Effector CD4-positive, alpha-beta T cell (primary cell): ENCODE measurements at regions not wholly inside any gene's neighbourhood (a gene's known extent, or its start where the extent isn't known, plus 50 kb on each side); places are given as distances from the start of the nearest gene placed in this dataset.
"Not testable (repeated sequence)": the region's sequence is repeated elsewhere in the genome, so short reads cannot be mapped to it uniquely, and the experiment has no call there.

Source experiments
- DNase-seq: peaks from one replicate; pipeline ENCODE4 v3.0.0-alpha.2; 2020

DNA sequence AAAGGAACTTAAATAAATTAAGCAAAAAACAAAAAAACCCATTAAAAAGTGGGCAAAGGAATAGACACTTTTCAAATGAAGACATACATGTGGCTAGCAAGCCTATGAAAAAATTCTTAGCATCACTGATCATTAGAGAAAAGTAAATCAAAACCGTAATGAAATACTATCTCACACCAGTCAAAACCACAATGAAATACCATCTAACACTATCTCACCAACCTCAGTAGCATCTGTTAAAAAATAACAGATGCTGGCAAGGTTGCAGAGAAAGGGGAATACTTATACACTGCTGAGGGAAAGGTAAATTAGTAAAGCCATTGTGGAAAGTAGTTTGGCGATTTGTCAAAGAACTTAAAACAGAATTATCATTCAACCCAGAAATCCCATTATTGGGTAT is 381.1 kb downstream of the FLRT2 start:
- DNase-seq = no peak

DNA sequence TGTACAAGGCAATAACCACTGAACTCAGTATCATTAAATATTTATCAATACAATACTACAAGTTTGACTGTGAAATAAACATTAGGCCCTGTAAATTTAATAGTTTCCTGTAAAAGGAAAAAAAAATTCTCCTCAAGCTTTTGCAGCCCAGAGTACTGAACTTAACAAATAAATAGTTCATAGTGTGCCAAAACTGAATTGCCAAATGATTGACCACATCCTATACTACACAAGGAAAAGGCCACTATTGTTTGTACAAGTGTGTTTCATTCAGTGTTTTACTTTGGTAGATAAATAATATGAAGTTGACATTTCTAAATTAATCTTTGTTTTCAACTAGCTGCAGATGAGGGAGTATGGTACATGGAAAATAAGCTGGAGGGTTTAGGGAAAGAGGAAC is 379.6 kb downstream of the FLRT2 start:
- no peak for DNase-seq

DNA sequence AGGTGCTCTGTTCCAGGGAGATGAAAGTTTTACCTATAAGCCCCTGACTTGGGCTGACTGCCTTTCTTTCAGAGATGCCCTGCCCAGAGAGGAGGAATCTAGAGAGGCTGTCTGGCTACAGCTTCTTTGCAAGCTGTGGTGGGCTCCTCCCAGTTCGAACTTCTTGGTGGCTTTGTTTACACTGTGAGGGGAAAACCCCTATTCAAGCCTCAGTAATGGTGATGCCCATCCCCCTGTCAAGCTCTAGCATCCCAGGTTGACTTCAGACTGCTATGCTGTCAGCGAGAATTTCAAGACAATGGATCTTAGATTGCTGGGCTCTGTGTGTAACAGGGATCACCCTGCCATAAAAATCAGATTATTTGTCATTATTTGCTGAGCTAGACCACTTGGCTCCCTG is 377.6 kb downstream of the FLRT2 start:
- DNase-seq = no peak

DNA sequence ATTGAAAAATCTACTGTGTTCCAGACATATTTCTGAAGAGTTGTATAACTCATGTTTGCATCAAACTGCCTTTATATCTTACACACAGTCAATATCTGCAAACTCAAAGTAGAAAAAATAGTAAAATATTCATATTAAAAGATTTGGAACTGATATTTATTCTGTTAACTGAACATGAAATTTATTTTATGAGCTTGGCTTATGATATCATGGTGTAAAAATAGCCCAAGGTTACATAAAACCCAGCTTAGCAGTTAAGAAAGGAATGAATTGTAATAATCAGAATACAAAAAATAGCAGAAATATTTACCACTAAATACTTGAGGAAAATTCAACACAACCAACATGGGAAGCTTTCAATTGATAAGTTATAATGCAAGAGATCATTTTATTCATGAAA is 367.9 kb downstream of the FLRT2 start:
- DNase-seq = no peak

DNA sequence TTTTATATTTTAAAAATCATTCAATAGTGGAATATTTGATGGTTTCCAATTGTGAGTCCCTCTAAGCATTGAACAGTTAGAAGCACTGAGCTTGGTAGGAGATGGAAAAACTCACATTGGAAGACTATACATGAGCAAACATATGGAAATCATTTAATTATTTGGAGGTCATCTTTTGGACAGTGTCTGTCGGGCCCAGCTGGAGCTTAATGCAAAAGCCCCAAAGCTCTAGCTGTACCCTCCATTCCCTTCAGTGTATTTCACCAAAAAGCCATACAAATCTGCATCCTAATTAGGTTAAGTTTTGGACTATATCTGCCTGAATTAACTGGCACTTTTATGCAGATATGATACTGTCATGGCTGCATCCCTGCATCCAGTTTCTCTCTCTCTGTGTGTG is 365.7 kb downstream of the FLRT2 start:
- DNase-seq = no peak

DNA sequence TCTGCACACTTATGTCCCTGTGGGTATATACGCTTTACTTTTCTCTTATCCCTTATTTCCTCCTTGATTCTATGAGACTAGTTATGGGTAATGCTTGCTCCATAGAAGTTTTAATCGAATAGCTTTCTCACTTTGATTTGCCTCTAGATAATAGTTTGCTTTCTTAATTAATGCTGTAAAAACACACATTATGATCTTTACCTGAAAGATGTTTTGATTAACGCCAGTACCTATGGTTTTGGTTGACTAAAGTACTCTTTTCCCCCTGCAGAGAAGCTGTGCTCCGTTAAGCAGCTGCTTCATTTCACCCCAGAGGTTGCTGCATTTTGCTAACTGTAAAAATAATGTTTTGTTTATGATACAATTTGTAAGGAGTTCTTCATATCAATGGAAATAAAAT is 362.3 kb downstream of the FLRT2 start:
- DNase-seq = no peak

DNA sequence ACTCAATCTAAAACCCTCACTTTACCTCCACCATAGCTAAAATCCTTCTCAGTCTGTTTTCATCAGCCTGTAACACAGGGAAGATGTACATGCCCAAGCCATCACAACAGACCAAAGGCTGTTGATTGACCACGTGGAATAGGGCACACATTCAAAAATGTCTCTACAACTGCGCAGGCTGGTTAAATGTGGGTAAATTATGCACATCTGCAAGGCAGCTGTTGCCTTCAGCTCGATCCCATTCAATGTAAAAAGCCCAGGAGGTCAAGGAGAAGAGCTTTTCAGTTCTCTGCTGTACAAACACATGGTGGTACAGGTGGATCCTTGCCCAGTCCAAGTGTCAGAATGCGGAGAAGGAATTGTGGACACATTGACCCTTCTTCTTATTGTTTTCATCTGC is 354.0 kb downstream of the FLRT2 start:
- DNase-seq = no peak

DNA sequence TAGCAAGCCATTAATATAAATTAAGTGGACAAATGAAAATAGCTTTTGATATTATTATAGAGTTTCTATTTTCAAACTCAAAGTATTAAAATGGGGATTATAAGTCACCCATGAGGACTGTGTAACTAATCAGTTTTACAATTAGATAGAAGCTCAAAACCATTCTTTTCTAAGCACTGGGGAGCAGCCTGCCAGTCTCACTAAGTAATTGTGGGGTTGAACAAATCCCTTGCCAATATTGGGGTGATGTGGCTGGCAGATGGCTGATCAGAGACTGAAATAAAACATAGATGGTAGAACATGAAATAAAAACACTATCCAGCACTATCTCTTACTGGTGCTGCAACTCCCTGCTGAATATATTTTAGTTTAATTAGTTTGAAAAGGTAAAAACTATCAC is 353.2 kb downstream of the FLRT2 start:
- no peak for DNase-seq

DNA sequence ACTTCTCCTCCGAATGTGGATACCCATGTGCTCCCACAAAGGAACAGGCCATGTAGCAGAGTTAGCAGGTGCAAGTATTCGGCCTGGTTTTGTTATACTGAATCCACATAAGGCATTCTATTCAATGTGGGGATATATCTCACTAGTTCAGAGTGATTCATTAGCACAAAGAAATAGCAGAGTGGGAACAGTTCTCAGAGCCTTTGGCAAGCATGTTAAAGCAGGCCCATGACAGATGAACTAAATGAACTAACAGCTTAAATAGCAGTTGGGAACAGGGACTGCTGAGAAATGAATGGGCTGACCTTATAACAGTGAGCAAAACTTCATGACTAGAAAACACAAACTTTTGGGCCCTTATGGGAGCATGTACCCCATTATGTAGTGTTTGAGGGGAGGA is 352.0 kb downstream of the FLRT2 start:
- DNase-seq = no peak

DNA sequence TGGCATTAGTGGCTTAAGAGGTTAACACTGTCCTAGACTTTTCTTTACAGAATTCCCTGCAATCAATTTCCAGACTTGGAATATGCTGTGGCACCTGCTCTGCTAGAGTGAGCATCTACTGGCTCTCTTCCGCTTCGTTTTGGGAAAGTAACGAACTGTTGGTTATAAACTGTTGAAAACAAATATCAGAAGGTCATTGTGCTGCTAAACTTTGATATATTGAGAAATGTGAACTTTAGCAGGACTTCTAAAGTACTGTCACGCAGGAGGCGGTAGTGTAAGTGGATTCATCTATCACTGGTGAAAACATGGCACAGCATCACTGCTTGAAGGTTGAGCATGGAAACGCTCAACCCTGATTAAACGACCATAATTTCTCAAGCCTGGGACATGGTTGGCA is 348.9 kb downstream of the FLRT2 start:
- no peak for DNase-seq

DNA sequence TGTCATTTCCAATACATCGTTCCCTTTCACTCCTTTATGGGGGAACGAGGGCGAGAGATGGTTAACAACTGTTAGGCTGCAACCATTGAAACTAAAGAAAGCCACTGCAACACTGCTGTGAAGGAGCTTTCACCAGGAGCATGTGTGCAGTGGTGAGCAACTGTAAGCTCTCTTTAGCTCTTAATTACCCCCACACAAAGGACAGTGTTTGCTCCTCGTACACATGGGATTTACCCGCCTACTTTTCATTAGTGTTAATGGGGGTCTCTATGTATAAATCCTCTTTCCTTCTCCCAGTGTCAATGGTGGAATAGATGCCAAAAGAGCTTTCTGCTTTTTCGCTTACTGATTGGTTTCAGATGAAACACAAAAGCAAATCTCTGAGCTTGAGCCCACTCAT is 343.1 kb downstream of the FLRT2 start:
- DNase-seq = no peak

DNA sequence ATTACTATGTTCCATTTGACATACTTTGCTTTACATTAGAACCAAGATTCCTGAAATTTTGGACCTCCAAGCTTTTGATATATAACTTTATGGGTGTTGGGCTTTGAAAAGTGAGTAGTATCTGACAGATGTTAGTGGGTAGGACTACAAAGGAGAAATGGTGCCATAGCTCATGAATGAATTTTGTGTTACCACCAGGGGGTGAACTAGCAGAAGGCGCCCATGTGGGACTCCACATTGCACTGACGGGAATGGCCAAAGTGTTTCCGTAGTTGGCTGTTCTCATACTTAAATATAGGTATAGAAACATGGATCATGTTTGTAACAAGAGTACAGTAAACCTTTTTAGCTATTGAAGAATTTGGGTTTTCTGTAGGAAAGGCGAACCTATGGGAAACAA is 337.5 kb downstream of the FLRT2 start:
- no peak for DNase-seq

DNA sequence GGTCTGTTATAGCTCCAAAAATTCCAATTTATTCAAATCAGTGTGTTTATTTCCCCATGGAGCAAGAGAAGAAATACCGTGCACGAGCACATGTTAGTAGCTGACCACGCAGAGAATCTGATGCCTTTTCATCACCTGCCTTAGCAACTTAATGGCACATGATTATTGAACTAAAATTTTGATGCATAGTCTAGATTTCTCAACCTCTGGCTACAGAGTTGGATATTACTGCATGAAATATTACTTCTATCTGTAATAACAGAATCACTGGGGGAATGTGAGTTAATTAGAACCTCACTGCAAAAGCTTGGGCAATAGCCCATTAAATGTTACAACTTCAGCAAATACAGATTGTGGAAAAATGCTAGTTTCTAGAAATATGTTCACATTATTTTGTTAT is 335.8 kb downstream of the FLRT2 start:
- no peak for DNase-seq

DNA sequence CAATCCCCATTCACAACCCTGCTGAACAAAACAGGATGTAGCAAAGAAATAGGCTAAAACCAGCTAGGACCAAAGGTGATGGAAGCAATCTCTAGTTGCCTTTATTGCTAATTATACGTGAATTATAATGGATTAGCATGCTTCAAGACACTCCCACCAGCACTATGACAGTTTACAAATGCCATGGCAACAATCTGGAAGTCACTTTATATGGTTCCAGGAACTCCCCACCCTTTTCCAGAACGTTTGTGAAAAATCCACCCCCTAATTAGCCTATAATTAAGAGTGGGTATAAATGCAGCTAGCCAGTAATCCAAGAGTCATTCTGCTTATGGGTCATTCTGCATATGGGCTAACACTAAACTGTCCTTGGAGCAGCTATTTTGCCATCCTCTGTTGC is 328.7 kb downstream of the FLRT2 start:
- no peak for DNase-seq

DNA sequence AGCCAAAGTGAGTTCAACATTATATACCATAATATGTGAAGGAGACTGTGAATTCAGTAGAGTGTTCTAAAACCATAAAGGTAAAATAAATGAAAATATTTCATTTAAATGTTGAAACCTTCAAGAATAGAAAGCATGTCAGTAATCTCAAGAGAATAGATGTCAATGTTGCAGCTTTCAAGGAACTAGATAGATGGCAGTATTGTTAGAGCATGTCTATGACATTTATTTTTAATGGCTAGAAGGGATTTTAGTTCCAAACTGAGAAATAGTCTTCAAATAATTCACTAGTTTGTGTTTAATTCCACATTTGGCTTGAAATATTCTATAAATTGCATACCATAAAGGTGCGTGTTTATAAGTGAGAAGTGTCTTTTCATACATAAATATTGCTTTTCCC is 326.5 kb downstream of the FLRT2 start:
- DNase-seq = no peak

DNA sequence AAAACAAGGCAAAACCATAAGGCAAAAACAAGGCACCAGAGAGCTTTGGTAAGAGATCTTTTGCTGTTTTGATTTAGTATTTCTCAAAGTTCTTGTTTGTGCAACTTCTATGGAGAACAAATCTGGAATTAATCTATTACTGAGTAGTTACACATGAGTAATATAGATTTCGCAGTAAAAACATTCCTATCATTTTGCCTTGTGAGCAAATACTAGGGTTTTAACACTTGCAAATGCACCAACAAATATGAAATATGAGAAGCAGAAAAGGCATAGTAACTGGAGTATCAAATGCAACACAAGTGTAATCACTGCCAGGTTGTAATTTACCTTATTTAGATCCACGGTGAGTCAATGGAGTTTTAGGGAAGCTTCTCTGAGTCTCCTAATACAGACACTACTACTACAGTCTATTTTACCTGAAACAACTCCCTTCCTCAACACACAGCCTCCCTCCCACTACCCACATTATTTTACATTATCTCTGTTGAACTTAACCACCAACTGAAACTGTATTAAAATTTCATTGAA is 324.1 kb downstream of the FLRT2 start:
- no peak for DNase-seq

DNA sequence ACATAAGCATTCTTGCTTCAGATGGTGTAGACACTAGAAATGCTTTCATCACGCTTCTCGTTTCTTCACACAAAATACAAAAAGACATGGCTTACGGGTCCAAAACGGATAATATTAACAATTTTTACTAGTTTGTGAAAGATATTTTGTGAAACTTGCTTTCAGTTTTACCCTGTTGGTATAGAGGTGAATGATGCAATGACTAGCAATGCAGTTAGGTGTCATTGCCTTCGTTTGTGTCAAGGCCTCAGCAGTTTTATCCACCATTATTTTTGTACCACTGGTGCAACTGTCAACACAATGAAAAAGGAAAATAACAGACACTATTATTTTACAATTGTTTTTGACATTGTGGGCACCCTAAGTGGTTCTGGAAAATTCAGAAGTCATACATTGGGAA is 323.0 kb downstream of the FLRT2 start:
- no peak for DNase-seq

DNA sequence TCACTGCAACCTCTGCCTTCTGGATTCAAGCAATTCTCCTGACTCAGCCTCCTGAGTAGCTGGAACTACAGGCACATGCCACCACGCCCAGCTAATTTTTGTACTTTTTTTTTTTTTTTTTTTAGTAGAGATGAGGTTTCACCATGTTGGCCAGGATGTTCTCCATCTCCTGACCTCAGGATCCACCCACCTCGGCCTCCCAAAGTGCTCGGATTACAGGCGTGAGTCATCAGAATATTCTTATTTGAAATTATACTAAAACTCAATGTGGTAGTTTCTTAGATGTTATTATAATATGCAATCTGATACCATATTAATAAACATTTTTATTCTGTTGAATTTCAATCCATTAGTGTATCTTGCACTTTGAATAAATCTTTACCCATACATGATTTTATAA is 322.2 kb downstream of the FLRT2 start:
- not testable (repeated sequence) for DNase-seq

DNA sequence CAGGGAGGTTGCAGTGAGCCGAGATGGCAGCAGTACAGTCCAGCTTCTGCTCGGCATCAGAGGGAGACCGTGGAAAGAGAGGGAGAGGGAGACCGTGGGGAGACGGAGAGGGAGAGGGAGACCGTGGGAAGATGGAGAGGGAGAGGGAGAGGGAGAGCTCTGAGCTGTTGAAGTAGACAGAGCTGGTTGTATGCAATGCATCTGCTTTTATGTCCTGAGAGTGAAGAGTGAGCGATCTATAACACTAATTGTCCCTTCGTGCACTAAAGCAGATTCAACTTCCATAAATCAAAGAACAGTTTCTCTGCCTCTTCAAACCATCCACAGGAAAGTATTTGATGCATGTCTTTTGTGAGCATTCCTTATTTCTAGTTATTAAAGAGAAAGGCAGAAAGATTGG is 300.6 kb downstream of the FLRT2 start:
- not testable (repeated sequence) for DNase-seq

DNA sequence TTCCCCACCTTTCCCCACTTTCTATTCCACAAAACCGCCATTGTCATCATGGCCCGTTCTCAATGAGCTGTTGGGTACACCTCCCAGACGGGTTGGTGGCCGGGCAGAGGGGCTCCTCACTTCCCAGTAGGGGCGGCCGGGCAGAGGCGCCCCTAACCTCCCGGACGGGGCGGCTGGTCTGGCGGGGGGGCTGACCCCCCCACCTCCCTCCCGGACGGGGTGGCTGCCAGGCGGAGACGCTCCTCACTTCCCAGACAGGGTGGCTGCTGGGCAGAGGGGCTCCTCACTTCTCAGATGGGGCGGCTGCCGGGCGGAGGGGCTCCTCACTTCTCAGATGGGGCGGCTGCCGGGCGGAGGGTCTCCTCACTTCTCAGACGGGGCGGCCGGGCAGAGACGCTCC is 299.7 kb downstream of the FLRT2 start:
- not testable (repeated sequence) for DNase-seq

DNA sequence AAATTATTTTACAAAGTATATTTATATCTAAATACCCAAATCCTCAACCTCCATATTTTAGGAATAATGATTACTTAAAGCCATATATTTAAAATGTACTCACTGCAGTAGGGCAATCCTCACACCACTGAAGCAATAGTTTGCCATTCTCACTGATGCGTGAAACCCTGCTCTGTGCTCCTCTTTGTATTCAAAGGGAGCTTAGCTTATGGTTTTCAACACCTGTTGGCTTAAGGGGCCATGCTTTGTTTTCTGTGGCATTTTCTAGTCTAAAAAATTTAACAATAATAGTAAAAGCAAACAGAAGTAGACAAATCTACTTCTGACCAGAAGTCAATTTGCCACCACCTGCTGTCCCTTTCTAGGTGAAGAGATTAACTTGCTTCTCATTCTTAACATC is 294.6 kb downstream of the FLRT2 start:
- no peak for DNase-seq

DNA sequence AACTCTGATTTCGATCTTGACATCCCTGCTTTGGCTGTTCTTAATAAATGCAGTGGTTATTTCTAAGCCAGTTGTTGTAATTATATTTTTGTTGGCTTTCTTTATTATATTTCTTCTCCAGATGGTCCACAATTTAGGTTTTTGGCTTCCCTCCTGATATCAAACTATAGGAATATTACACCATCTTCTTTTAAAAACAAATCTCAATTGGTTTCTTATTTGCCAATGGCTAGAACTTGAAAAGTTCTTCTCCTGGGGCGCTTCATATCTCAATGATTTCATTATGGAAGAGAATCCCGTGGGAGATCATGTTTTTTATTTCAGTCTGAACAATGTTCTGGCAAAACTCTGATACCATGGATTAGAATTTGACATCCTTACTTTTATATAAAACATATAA is 292.3 kb downstream of the FLRT2 start:
- DNase-seq = no peak

DNA sequence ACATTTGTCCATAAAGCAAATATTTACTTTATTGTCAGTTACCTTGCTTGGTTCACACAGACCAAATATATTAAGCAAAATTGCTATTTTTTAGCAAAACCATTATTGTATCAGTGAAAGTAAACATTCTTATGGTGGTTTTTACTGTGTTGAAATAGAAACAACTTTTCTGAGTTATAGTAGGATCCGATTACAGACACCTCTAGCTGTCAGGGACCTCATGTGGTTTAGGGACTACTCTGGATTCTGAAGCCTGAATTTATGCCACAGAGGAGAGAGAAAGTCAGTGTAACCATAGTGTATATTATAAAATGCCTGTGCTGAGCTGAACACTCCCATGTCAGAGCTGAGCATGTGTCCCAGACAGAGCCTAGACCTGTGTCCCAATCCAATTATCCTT is 287.5 kb downstream of the FLRT2 start:
- DNase-seq = no peak

DNA sequence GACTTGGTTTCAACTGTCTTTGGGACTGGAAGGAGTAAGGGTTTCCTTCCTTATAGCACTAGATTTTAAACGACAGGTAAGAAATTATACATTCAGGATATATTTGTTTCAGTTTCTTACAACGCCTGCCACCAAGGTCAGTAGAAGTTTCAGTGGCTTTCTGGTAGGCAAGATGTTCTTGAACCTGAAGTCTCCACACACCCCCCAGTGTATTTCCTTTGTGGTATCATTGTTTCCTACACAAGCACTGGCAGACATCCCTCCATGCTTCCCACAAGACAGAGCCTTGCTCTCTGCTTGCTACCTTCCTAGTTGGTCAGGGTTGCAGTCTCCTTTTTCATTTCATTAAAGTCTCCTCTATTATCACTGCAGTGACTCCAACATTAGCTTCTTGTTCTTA is 283.1 kb downstream of the FLRT2 start:
- DNase-seq = no peak

DNA sequence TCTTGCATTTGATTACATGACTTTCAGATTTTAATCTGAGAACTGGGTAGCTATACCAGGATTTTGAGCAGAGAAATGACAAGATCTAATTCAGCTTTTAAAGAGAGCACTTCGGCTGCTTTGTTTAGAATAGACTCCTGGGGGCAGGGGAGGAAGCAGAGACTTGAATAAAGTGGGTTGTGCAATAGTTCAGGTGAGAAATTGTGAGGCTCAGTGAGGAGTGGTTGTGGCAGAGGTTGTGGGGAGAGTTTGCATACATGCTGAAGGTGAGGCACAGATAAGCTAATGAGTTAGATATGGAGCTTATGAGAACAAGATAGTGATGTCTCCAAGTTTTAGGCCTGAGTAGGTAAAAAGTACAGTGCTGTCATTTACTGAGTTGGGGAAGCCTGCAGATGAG is 281.4 kb downstream of the FLRT2 start:
- DNase-seq = no peak

DNA sequence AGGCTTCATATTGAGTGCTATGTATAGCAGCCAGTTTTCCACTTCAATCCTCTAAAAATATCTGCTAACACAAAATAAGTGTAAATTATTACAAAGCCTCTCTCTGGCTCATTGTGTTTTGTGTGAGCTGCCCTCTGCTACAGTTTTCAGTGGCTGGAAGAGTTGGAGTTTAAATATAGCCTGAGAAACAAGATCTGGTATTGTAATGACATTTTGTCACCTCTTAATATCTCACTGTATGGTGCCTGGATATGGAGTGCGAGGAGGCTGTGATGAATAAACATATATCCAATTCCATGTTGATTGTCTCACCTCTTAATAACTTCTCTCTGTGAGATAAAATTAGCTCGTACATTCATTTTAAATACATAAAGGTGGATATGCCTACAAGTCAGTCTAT is 269.7 kb downstream of the FLRT2 start:
- no peak for DNase-seq
